Middle frontal gyrus (tissue), 1 donor: ENCODE measurements at regions not wholly inside any gene's neighbourhood (a gene's known extent, or its start where the extent isn't known, plus 50 kb on each side); places are given as distances from the start of the nearest gene placed in this dataset.

Experiments used
- DNase-seq: peaks from one replicate; pipeline ENCODE4 v3.0.0-alpha.2; 2015; ENCODE audit warnings: low spot score; ENCODE audit errors: extremely low spot score

GRCh38 chr6:98670045-98670746, 164.2 kb upstream of the POU3F2 start:
- no peak for DNase-seq

GRCh38 chr6:98672681-98673475, 161.5 kb upstream of the POU3F2 start:
- DNase-seq: no peak

DNA sequence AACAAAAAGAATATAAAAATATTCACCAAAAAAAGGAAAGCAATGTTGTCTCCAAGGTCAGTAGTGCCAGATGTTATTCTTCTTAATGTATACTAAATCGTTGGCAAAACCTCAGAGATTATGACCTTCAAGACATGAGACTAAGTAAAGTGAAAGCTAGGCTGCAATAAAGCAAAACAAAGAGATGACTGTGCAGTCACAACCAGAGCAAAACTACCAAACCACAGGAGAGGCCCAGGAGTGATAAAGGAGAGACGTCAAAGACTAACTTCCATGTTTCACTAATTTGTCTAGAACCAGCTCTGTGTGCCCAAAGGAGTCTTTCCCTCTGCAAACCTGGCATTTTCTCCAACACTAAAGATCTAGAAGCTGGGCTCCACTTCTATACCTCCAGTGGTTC, 155.9 kb upstream of the POU3F2 start:
- no peak for DNase-seq

DNA sequence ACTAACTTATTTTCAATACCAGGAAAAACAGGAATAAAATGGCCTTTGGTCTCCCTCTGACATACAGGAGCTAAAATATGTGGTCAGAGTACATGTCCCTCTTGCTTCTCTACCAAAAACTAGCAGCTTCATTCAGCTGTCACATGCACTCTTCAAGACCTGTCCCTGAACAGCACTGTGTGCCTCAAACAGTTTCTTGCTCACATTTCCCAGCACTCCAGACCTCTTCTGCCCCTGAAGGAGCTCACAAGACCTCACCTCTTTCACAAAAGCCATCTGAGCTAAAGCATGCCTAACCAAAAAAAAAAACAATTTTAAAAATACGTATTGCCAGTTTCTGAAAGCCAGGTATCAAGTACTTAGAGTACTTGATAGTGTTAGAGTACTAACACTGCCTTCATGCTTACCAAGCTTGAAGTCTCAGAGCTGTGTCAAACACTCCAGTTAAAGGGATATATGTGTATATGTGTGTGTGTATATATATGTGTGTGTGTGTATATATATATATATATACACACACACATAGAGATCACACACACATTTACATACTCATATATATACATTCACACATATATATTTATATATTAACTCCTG, 148.3 kb upstream of the POU3F2 start:
- DNase-seq: no peak

GRCh38 chr6:98687752-98688151, 146.6 kb upstream of the POU3F2 start:
- no peak for DNase-seq

DNA sequence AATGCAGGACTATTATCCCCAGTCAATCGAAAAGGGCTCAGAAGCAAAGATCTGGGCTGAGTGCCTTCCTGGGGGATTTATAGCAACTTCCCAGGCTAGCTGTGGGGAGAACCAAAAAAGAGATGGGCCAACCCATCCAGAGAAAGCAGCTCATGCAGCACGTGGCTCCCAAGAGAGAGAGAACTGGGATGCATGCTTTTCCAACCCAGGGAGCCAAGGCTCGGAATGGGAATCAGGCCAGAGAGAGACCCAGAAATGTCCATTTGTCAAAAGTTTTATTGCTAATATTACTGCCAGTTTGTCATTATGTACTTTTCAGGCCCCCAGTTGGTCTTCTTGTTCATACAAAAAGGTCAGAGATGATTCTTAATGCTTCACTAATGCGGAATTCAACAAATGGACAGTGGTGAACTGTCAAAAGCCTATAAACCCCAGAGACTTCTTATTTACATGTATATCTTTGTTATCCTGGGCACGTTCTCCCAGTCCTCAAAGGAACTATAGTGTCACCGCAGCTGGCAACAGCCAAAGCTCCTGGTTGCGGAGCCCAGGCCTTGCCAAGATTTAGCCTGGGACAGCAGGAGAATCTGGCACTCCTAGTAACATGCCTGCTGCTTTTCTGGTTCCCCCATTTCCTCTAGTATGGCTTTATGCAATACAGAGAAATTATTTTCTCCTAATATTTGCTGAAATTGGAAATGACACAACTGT, 139.1 kb upstream of the POU3F2 start:
- no peak for DNase-seq

DNA sequence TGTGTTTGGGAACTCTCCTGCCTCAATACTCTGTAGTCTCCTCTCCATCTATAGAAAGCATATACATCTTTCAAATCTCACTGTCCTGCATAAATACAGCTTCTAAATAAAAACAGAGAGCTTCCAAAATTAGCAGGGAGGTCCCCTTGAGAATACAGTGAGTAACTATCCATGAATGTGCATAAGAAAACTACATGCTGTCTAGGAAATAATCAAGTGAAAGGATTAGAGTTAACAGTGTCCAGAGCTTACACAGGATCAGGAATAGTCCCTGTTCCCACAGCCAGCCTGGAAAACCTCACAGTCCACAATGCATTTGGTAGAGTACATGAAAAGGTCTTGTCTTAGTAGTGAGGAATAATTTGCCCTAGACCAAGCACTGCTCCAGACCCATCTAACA, 123.0 kb upstream of the POU3F2 start:
- no peak for DNase-seq

DNA sequence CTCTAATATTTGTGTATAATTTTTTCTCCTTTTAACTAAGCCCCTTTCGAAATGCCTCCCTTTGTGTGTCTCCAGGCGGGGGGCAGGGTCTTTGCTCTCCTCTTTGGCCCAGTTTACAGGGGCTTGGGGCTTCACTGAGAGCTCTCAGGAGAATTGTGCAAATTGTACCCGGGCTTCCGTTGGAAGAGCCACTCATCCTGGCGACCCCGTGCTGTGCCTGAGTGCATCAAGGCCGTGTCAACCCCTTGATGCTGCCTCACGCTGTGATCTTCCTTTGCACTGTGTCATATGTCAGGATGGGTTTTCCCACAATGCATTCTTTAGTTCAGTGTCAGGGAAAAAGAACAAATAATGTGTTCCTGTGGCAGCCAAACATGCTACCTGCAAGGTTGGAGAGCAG, 118.0 kb upstream of the POU3F2 start:
- no peak for DNase-seq

DNA sequence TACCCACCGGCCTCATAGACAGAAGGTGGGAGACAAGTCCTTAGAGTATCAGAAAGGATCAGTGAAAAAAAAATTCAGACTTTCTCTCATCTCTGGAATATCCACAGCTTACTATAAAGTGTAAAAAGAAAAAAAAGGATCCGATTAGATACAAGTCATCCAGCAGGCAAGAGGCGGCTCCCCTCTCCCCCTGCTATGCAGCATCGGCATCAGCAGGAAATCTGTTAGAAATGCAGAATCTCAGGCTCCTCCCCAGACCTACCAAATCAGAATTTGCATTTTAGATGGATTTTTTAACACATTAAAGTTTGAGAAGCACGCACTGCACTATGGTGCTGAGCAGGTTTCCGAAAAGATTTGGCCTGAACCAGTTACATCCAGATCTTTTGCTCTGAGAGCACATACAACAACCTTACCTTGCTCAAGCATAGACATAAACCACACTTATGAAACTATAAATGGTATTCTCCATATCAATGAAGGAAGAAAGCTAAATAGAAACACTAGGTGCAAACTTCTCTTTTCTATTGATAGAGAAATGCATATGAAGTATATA, 117.0 kb upstream of the POU3F2 start:
- DNase-seq: no peak

GRCh38 chr6:98717988-98718387, 116.4 kb upstream of the POU3F2 start:
- DNase-seq: no peak

- no peak for DNase-seq
These were observed 109.8 kb upstream of the POU3F2 start for GRCh38 chr6:98724537-98724936.

GRCh38 chr6:98747273-98747672, 87.1 kb upstream of the POU3F2 start:
- DNase-seq: no peak

- no peak for DNase-seq
These were observed 86.4 kb upstream of the POU3F2 start for GRCh38 chr6:98747960-98748359.

DNA sequence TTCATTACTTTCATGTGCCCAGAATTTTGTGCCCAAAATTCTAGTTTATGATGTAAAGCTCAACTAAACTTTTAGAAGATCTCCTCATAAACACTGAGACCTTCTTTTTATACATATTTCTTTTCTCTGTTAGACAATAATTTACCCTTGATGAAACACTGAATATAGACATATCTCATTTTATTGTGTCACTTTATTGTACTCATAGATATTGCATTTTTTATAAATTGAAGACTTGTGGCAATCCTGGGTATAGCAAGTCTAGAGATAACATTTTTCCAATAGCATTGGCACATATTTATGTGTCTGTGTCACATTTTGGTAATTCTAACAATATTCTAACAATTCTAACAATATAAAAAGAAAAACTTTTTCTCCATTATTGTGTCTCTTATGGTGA, 74.9 kb upstream of the POU3F2 start:
- DNase-seq: no peak

- DNase-seq: no peak
These were observed 69.9 kb upstream of the POU3F2 start for GRCh38 chr6:98764373-98764911.

DNA sequence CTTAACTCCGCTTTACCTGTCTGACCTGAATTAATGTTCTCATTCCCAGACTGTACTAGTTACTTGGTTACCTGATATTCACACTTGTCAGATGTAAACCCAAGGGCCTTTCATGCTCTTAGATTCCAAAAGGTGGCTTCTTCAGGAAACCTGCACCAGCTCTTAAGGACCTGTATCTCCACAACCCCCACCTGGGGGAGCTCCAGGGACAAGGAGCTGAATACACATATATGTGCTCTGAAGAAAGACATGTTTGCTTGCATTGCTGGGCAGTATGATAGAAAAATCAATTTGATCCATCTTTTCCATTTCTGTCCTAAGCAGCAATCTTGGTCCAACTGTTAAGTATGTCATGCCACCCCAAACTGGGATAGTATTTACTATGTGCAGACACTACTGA, 64.8 kb upstream of the POU3F2 start:
- DNase-seq: no peak

GRCh38 chr6:98775205-98775604, 59.2 kb upstream of the POU3F2 start:
- DNase-seq: no peak

DNA sequence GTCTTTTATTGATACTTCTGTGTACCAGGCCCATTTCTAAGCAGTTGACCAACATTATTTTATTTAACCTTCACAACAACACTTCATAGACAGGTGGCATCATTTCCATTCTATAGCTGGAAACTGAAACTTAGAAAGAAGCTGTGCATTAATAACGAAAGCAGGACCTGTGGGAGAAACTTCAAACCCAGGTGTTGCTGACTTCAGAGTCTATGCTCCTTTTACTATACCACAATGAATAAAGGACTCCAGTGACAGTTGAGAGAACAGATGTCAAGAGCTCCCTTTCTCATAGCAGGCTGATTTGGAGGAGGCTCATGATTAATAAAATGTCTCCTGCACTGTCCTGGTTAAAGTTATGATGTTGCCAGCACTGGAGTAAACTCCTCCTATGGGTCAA, 56.6 kb upstream of the POU3F2 start:
- no peak for DNase-seq

- no peak for DNase-seq
These were observed 54.8 kb upstream of the POU3F2 start for GRCh38 chr6:98779618-98780017.

- DNase-seq: no peak
These were observed 51.6 kb upstream of the POU3F2 start for GRCh38 chr6:98782772-98783171.

- no peak for DNase-seq
These were observed 50.8 kb upstream of the POU3F2 start for GRCh38 chr6:98783578-98783977.
